ENCODE measurements at regions not wholly inside any gene's neighbourhood (a gene's known extent, or its start where the extent isn't known, plus 50 kb on each side); places are given as distances from the start of the nearest gene placed in this dataset.
"Not testable (repeated sequence)": the region's sequence is repeated elsewhere in the genome, so short reads cannot be mapped to it uniquely, and the experiment has no call there.

GRCh38 chr5:123283499-123283898 lies 139.7 kb downstream of the CEP120 start:
- no peak overlapping the region for H3K27ac ChIP-seq
- TF ChIP-seq EP300 (IDR thresholded peaks at IDR 0.05) (no peak), POLR2A (IDR thresholded peaks at IDR 0.05) (no peak), CTCF (IDR thresholded peaks at IDR 0.05) (no peak)
- WGBS, 2 donors = 63 to 72% methylated on average over 1 of the region's 1 CpG
- no peaks in the 10 kb centered on the region for H3K9me3 ChIP-seq
- H3K36me3 ChIP-seq = no peaks in the 10 kb centered on the region
- H3K27me3 ChIP-seq = peaks cover 0 to 17% of the 10 kb centered on the region in 2 donors
- peaks cover 0 to 7% (median 0%) of the 10 kb centered on the region in 4 donors for H3K4me1 ChIP-seq
- no peak overlapping the region for H3K4me3 ChIP-seq
- no peak for DNase-seq (ENCODE audit: low spot score in 2 of 2)

GRCh38 chr5:123283031-123283430 lies 140.2 kb downstream of the CEP120 start:
- Histone ChIP-seq H3K36me3 (no peaks in the 10 kb centered on the region), H3K27ac (no peak overlapping the region), H3K4me1 (peaks cover 0 to 7% (median 0%) of the 10 kb centered on the region in 4 donors), H3K4me3 (no peak overlapping the region), H3K9me3 (no peaks in the 10 kb centered on the region), H3K27me3 (peaks cover 0 to 17% of the 10 kb centered on the region in 2 donors)
- TF ChIP-seq EP300 (IDR thresholded peaks at IDR 0.05) (no peak), CTCF (IDR thresholded peaks at IDR 0.05) (no peak), POLR2A (IDR thresholded peaks at IDR 0.05) (no peak)
- no peak for DNase-seq (ENCODE audit: low spot score in 2 of 2)
- WGBS, 2 donors = 57% methylated on average over 7 of the region's 7 CpGs

GRCh38 chr5:123282444-123282843 lies 140.8 kb downstream of the CEP120 start:
- Histone ChIP-seq H3K27ac (no peak overlapping the region), H3K27me3 (peaks cover 0 to 17% of the 10 kb centered on the region in 2 donors), H3K9me3 (no peaks in the 10 kb centered on the region), H3K36me3 (no peaks in the 10 kb centered on the region), H3K4me1 (peaks cover 0 to 7% (median 0%) of the 10 kb centered on the region in 4 donors), H3K4me3 (no peak overlapping the region)
- WGBS, 2 donors = 91% methylated on average over 4 of the region's 4 CpGs
- no peak for DNase-seq (ENCODE audit: low spot score in 2 of 2)
- TF ChIP-seq CTCF (IDR thresholded peaks at IDR 0.05) (no peak), POLR2A (IDR thresholded peaks at IDR 0.05) (no peak), EP300 (IDR thresholded peaks at IDR 0.05) (no peak)

- not testable (repeated sequence) for H3K4me1 ChIP-seq; H3K36me3 ChIP-seq; H3K4me3 ChIP-seq; H3K27ac ChIP-seq; H3K9me3 ChIP-seq; DNase-seq (ENCODE audit: low spot score in 2 of 2); H3K27me3 ChIP-seq
- WGBS, 2 donors = 97 to 99% methylated on average over 2 of the region's 2 CpGs
Measured at GRCh38 chr5:123280854-123281253, 142.3 kb downstream of the CEP120 start.

- Histone ChIP-seq H3K36me3 (no peaks in the 10 kb centered on the region), H3K9me3 (no peaks in the 10 kb centered on the region), H3K27me3 (no peaks in the 10 kb centered on the region), H3K4me3 (no peak overlapping the region), H3K4me1 (no peaks in the 10 kb centered on the region), H3K27ac (no peak overlapping the region)
- WGBS, 2 donors = 81 to 86% methylated on average over 3 of the region's 3 CpGs
- DNase-seq (ENCODE audit: low spot score in 2 of 2) = no peak
- TF ChIP-seq CTCF (IDR thresholded peaks at IDR 0.05) = no peak
- TF ChIP-seq POLR2A (IDR thresholded peaks at IDR 0.05) = no peak
Measured at GRCh38 chr5:123279136-123279535, 144.1 kb downstream of the CEP120 start.

GRCh38 chr5:123278284-123278683 lies 144.9 kb downstream of the CEP120 start:
- WGBS, 2 donors = 91 to 94% methylated on average over 5 of the region's 5 CpGs
- no peaks in the 10 kb centered on the region for H3K27me3 ChIP-seq
- H3K36me3 ChIP-seq = no peaks in the 10 kb centered on the region
- DNase-seq (ENCODE audit: low spot score in 2 of 2) = no peak
- H3K4me1 ChIP-seq = no peaks in the 10 kb centered on the region
- TF ChIP-seq CTCF (IDR thresholded peaks at IDR 0.05) (no peak), EP300 (IDR thresholded peaks at IDR 0.05) (no peak), POLR2A (IDR thresholded peaks at IDR 0.05) (no peak)
- no peak overlapping the region for H3K4me3 ChIP-seq
- no peak overlapping the region for H3K27ac ChIP-seq
- H3K9me3 ChIP-seq = no peaks in the 10 kb centered on the region
